K562 (cell line): ENCODE measurements at regions not wholly inside any gene's neighbourhood (a gene's known extent, or its start where the extent isn't known, plus 50 kb on each side); places are given as distances from the start of the nearest gene placed in this dataset.

Source experiments
- CREM ChIP-seq: IDR thresholded peaks from 2 replicates; pipeline ENCODE4 v1.6.1; 2014; ENCODE audit warnings: antibody characterized with exemption, low read depth
- CTCF ChIP-seq, 3 experiments: IDR thresholded peaks in 2 of 3; conservative IDR thresholded peaks in 1 of 3; 2 replicates each; pipeline ENCODE4 v1.5.1; 2011 to 2012; ENCODE audit warnings: low read length in 3 of 3, mild to moderate bottlenecking in 3 of 3, control low read depth in 2 of 3, improper control_type of control experiment in 1 of 3, inconsistent platforms in 1 of 3, low read depth in 1 of 3, mixed read lengths in 1 of 3, moderate library complexity in 1 of 3; ENCODE audit not compliant: insufficient read depth in 2 of 3
- CXXC5 ChIP-seq: fragments of 250-450 bp; sonication (Bioruptor Pico); IDR thresholded peaks from 2 replicates; pipeline ENCODE4 v1.8.0; 2022; ENCODE audit warnings: inconsistent platforms, mild to moderate bottlenecking, moderate library complexity
- EZH2 ChIP-seq: IDR thresholded peaks from 2 replicates; pipeline ENCODE4 v1.6.1; 2012; ENCODE audit warnings: low read depth, mild to moderate bottlenecking, inconsistent platforms, low read length, borderline replicate concordance
- FOXM1 ChIP-seq, 2 experiments: fragments of 450-650 bp in 1 of 2; sonication (generic) in 1 of 2; formaldehyde crosslinking in 1 of 2; IDR thresholded peaks; 2 replicates each; pipeline versions ENCODE4 v1.6.1 to v1.9.0; 2017 to 2022; ENCODE audit warnings: low read depth in 2 of 2, mild to moderate bottlenecking in 2 of 2, missing genetic modification reagents in 1 of 2, moderate library complexity in 1 of 2
- MBD2 ChIP-seq: sonication (generic); IDR thresholded peaks from 2 replicates; pipeline ENCODE4 v1.6.1; 2016; ENCODE audit warnings: low read depth, borderline replicate concordance
- MYC ChIP-seq, 2 experiments: fragments of 250-450 bp in 1 of 2; sonication (Bioruptor Pico) in 1 of 2; IDR thresholded peaks; 2 replicates each; pipeline versions ENCODE4 v1.5.1 to v1.6.1; 2012 to 2021; ENCODE audit warnings: low read depth in 2 of 2, borderline replicate concordance in 1 of 2, improper control_type of control experiment in 1 of 2, low read length in 1 of 2, mild to moderate bottlenecking in 1 of 2, moderate library complexity in 1 of 2
- POLR2A ChIP-seq: fragments of 450-650 bp; conservative IDR thresholded peaks from 2 replicates; pipeline ENCODE4 v1.6.1; 2016
- RAD21 ChIP-seq, 2 experiments: fragments of 250-450 bp in 1 of 2; fragments of 450-650 bp in 1 of 2; sonication (Bioruptor Pico) in 1 of 2; formaldehyde crosslinking in 1 of 2; IDR thresholded peaks in 1 of 2; conservative IDR thresholded peaks in 1 of 2; 2 replicates each; pipeline versions ENCODE4 v1.4.0 to v1.8.0; 2020 to 2022; ENCODE audit warnings: mild to moderate bottlenecking in 2 of 2, moderate library complexity in 1 of 2
- RFX5 ChIP-seq: IDR thresholded peaks from 2 replicates; pipeline ENCODE4 v1.6.1; 2011; ENCODE audit warnings: low read depth, mild to moderate bottlenecking, improper control_type of control experiment, low read length
- ZNF224 ChIP-seq: sonication (generic); formaldehyde crosslinking; IDR thresholded peaks from 2 replicates; pipeline ENCODE4 v1.8.0; 2022; ENCODE audit warnings: mild to moderate bottlenecking, missing genetic modification reagents
- ZNF274 ChIP-seq: IDR thresholded peaks from 2 replicates; pipeline ENCODE4 v1.6.1; 2011; ENCODE audit warnings: low read depth, mild to moderate bottlenecking, low read length, moderate library complexity, borderline replicate concordance
- ZNF830 ChIP-seq: fragments of 250-450 bp; sonication (Bioruptor Pico); IDR thresholded peaks from 2 replicates; pipeline ENCODE4 v1.5.0; 2021; ENCODE audit warnings: mild to moderate bottlenecking

- TF ChIP-seq POLR2A, result no peak
- TF ChIP-seq CXXC5 (CRISPR knock-in tag), result no peak
- no peak for TF ChIP-seq CREM
- no peak for TF ChIP-seq MYC (IDR thresholded peaks at IDR 0.05; ENCODE audit: low read depth, low read length)
- no peak for TF ChIP-seq MYC (CRISPR knock-in tag; IDR thresholded peaks at IDR 0.05; ENCODE audit: borderline replicate concordance, low read depth)
- no peak for TF ChIP-seq CTCF (IDR thresholded peaks at IDR 0.05 in 2 of 3, conservative IDR thresholded peaks at IDR 0.05 in 1 of 3; ENCODE audit: insufficient read depth in 2 of 3, low read depth in 1 of 3, low read length in 3 of 3)
- TF ChIP-seq FOXM1 (IDR thresholded peaks at IDR 0.05; ENCODE audit: low read depth), result no peak
- TF ChIP-seq FOXM1 (CRISPR knock-in tag; IDR thresholded peaks at IDR 0.05; ENCODE audit: low read depth), result no peak
- no peak for TF ChIP-seq ZNF274
- no peak for TF ChIP-seq MBD2
- TF ChIP-seq ZNF830 (CRISPR knock-in tag), result no peak
- no peak for TF ChIP-seq ZNF224
- TF ChIP-seq RFX5, result no peak
- no peak for TF ChIP-seq RAD21 (CRISPR knock-in tag; conservative IDR thresholded peaks at IDR 0.05 in 1 of 2, IDR thresholded peaks at IDR 0.05 in 1 of 2)
- TF ChIP-seq EZH2, result no peak
Measured at GRCh38 chr1:9179463-9180110, 50.7 kb upstream of the GPR157 start.
